NCI-H748 treated with DMSO at 0.1 percent for 48 hours (cell line): ENCODE measurements at regions not wholly inside any gene's neighbourhood (a gene's known extent, or its start where the extent isn't known, plus 50 kb on each side); places are given as distances from the start of the nearest gene placed in this dataset.
"Not testable (repeated sequence)": the region's sequence is repeated elsewhere in the genome, so short reads cannot be mapped to it uniquely, and the experiment has no call there.

Experiments
- DNase-seq: peaks from one replicate; lab custom pipeline; 2025; lab: John Stamatoyannopoulos, UW

- no peak for DNase-seq
Measured at GRCh38 chr5:7214906-7215416, 181.0 kb upstream of the ADCY2 start.

DNA sequence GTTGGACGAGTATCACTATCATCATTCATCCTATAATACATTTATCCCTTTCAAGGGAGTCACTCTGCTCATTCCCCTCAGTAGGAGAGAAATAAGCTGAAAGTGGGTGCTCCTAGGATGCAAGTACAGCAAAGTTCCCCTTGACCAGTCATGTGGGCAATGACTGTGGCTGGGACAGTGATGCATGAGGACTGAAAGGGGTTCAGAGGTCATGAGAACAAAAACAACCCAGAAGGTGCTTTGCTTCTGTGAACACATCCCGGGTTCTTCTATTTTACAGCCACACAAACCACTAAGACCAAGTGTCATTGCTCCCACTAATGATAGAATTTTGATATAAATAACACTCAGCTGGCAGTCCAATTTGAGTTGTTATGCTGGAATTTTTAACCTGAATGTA lies 177.8 kb upstream of the ADCY2 start:
- no peak for DNase-seq

DNA sequence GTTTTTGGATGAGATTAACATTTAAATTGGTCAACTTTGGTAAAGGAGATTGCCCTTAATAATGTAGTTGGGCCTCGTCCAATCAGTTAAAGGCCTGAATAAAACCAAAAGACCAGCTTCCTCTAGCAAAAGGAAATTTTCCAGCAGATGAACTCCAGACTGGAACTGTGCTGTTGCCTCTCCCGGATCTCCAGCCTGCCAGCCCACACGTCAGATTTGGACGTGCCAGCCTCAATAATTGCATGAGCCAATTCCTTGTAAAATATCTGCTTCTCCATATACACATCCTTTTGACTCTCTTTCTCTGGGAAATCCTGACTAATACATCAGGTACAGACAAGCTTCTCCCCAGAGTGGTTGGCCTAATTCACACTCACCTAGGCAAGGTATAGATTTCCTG lies 175.8 kb upstream of the ADCY2 start:
- no peak for DNase-seq

GRCh38 chr5:7221041-7221440 lies 174.9 kb upstream of the ADCY2 start:
- no peak for DNase-seq

GRCh38 chr5:7225826-7226225 lies 170.1 kb upstream of the ADCY2 start:
- DNase-seq: no peak

- DNase-seq: no peak
Measured at GRCh38 chr5:7242118-7242710, 153.7 kb upstream of the ADCY2 start.

GRCh38 chr5:7244208-7244607 lies 151.7 kb upstream of the ADCY2 start:
- DNase-seq: no peak

DNA sequence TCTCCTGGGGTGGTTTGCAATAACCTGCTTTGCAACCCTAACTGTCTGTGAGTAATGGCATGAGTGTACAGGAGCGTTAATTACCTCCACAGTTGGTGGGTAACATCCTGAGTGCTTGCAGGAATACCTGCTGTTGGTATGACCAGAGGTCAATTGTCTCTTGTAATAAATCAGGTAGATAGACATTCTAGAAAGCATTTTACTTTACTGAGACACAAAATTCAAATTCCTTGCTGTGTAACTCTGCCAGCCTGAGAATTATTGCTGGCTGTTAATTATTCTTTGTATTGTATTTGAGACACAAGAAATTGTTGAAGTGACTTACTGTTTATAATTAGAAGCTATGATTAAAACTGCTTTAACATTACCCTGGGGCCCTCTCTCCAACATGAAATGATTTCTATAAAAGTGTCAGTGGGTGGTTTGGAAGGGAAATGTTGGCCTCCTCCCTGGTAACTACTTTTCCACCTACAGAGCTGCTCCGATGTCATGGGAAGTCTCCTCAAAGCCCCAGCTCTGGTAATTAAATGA lies 150.8 kb upstream of the ADCY2 start:
- DNase-seq: no peak

DNA sequence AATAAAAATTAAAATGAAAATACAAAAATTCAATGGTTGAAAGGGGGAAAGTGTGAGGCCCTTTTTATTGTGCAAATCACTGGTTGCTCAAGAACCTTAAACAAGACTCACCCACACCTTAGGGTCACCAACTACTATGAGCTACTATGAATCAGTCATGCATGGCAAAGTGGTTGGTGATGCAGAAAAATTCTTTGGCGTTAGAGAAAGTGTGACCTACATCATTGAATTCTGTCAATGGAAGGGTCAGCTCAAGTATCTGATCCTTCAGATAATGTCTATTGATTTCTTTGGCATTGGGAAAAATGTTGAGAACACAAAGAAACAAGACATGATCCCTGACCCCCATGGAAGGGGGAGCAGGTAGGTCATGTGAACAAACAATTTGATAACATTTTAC lies 149.7 kb upstream of the ADCY2 start:
- no peak for DNase-seq

- DNase-seq: no peak
Measured at GRCh38 chr5:7250004-7250403, 145.9 kb upstream of the ADCY2 start.

GRCh38 chr5:7250611-7251010 lies 145.3 kb upstream of the ADCY2 start:
- no peak for DNase-seq

- no peak for DNase-seq
Measured at GRCh38 chr5:7251132-7251531, 144.8 kb upstream of the ADCY2 start.

DNA sequence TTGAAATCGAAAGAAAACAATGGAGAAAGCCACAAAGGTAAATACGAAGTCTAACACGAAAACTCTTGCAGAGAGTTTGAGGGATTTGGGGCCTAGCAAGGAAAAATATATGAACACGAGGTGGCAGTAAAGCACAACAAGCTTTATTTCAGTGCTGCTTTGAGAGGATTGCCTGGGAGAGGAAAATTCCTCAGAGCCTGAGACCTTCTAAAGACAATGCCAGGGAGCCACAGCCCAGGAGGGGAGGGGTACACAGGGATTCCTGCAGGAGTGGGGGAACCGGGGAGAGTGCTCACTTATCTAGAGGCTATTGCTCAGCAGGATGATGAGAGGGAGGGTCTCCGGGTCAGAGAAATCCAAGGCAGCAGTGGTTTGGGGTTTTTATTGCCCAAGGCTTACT lies 134.9 kb upstream of the ADCY2 start:
- DNase-seq: peak; percentile 91

GRCh38 chr5:7261900-7262299 lies 134.0 kb upstream of the ADCY2 start:
- no peak for DNase-seq

DNA sequence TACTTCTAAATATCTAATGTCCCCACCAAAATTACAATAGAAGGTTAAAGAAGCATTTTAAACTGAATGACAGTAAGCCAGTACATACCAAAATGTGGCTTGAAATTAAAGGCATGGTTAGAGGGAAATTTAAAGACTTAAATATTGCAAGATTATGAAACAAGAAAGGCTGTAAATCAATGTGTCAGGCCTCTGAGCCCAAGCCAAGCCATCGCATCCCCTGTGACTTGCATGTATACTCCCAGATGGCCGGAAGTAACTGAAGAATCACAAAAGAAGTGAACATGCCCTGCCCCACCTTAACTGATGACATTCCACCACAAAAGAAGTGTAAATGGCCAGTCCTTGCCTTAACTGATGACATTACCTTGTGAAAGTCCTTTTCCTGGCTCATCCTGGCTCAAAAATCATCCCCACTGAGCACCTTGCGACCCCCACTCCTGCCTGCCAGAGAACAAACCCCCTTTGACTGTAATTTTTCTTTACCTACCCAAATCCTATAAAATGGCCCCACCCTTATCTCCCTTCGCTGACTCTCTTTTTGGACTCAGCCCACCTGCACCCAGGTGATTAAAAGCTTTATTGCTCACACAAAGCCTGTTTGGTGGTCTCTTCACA lies 132.4 kb upstream of the ADCY2 start:
- not testable (repeated sequence) for DNase-seq

GRCh38 chr5:7265776-7266175 lies 130.2 kb upstream of the ADCY2 start:
- DNase-seq: not testable (repeated sequence)

GRCh38 chr5:7268722-7269121 lies 127.2 kb upstream of the ADCY2 start:
- DNase-seq: not testable (repeated sequence)

GRCh38 chr5:7269591-7270274 lies 126.2 kb upstream of the ADCY2 start:
- DNase-seq: no peak

GRCh38 chr5:7271435-7272084 lies 124.4 kb upstream of the ADCY2 start:
- no peak for DNase-seq

- no peak for DNase-seq
Measured at GRCh38 chr5:7272408-7272965, 123.5 kb upstream of the ADCY2 start.

GRCh38 chr5:7274203-7274602 lies 121.7 kb upstream of the ADCY2 start:
- no peak for DNase-seq

DNA sequence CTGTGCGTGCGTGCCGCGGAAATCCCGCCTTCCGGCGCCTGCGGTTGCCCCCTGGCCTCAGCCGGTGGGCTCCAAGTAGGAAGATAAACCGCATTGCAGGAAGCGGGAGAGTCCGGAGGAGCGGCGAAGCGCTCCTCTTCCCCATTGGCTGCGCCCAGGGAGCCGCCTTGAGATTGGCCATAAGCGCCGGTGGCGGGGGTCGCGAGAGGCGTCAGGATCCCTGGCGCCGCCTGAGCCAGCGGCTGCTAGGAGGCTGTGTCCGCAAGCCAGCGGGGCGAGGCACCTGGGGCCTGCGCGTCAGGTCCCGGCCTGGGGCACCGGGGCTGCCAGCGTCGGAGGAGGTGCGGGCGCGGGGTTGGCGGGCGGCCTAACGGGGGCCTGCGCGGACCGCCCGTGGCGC lies 106.3 kb upstream of the ADCY2 start:
- DNase-seq: not testable (repeated sequence)
